ENCODE measurements at regions not wholly inside any gene's neighbourhood (a gene's known extent, or its start where the extent isn't known, plus 50 kb on each side); places are given as distances from the start of the nearest gene placed in this dataset.

GRCh38 chr12:23303821-23304220 is 645.6 kb downstream of the SOX5 start:
- H2AFZ ChIP-seq (ENCODE audit: low read depth, low read length), result no peak overlapping the region
- no peak overlapping the region for H3K4me2 ChIP-seq (ENCODE audit: low read length)
- H3K79me2 ChIP-seq (replicated peaks; ENCODE audit: insufficient read depth, low read length), result no peaks in the 10 kb centered on the region
- no peak overlapping the region for H3K4me3 ChIP-seq (ENCODE audit: low read length)
- H3K9ac ChIP-seq (ENCODE audit: low read length), result no peak overlapping the region
- no peaks in the 10 kb centered on the region for H3K36me3 ChIP-seq (ENCODE audit: insufficient read depth, low read length)
- no peaks in the 10 kb centered on the region for H3K9me3 ChIP-seq (ENCODE audit: low read length)
- H3K9me2 ChIP-seq (ENCODE audit: insufficient read depth, low read length), result no peaks in the 10 kb centered on the region
- no peaks in the 10 kb centered on the region for H3F3A ChIP-seq (ENCODE audit: insufficient read depth, low read length, poor library complexity, severe bottlenecking)
- no peaks in the 10 kb centered on the region for H3K27me3 ChIP-seq (ENCODE audit: insufficient read depth, low read depth, low read length)
- TF ChIP-seq EZH2 (IDR thresholded peaks at IDR 0.05; ENCODE audit: borderline replicate concordance, insufficient read depth, low read length, poor library complexity, severe bottlenecking) (no peak), EP300 (conservative IDR thresholded peaks at IDR 0.05; ENCODE audit: poor library complexity, severe bottlenecking) (no peak), RAD21 (conservative IDR thresholded peaks at IDR 0.05) (no peak), POLR2AphosphoS5 (IDR thresholded peaks at IDR 0.05) (no peak), TAF1 (IDR thresholded peaks at IDR 0.05; ENCODE audit: low read depth) (no peak), SMC3 (conservative IDR thresholded peaks at IDR 0.05; ENCODE audit: poor library complexity) (no peak), MXI1 (conservative IDR thresholded peaks at IDR 0.05; ENCODE audit: poor library complexity, severe bottlenecking) (no peak)
- TF ChIP-seq, protein P1, sequence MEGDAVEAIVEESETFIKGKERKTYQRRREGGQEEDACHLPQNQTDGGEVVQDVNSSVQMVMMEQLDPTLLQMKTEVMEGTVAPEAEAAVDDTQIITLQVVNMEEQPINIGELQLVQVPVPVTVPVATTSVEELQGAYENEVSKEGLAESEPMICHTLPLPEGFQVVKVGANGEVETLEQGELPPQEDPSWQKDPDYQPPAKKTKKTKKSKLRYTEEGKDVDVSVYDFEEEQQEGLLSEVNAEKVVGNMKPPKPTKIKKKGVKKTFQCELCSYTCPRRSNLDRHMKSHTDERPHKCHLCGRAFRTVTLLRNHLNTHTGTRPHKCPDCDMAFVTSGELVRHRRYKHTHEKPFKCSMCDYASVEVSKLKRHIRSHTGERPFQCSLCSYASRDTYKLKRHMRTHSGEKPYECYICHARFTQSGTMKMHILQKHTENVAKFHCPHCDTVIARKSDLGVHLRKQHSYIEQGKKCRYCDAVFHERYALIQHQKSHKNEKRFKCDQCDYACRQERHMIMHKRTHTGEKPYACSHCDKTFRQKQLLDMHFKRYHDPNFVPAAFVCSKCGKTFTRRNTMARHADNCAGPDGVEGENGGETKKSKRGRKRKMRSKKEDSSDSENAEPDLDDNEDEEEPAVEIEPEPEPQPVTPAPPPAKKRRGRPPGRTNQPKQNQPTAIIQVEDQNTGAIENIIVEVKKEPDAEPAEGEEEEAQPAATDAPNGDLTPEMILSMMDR (IDR thresholded peaks at IDR 0.05; ENCODE audit: poor library complexity, severe bottlenecking), result no peak
- TF ChIP-seq, protein P2, sequence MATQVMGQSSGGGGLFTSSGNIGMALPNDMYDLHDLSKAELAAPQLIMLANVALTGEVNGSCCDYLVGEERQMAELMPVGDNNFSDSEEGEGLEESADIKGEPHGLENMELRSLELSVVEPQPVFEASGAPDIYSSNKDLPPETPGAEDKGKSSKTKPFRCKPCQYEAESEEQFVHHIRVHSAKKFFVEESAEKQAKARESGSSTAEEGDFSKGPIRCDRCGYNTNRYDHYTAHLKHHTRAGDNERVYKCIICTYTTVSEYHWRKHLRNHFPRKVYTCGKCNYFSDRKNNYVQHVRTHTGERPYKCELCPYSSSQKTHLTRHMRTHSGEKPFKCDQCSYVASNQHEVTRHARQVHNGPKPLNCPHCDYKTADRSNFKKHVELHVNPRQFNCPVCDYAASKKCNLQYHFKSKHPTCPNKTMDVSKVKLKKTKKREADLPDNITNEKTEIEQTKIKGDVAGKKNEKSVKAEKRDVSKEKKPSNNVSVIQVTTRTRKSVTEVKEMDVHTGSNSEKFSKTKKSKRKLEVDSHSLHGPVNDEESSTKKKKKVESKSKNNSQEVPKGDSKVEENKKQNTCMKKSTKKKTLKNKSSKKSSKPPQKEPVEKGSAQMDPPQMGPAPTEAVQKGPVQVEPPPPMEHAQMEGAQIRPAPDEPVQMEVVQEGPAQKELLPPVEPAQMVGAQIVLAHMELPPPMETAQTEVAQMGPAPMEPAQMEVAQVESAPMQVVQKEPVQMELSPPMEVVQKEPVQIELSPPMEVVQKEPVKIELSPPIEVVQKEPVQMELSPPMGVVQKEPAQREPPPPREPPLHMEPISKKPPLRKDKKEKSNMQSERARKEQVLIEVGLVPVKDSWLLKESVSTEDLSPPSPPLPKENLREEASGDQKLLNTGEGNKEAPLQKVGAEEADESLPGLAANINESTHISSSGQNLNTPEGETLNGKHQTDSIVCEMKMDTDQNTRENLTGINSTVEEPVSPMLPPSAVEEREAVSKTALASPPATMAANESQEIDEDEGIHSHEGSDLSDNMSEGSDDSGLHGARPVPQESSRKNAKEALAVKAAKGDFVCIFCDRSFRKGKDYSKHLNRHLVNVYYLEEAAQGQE (IDR thresholded peaks at IDR 0.05; ENCODE audit: borderline replicate concordance), result no peak
- H4K20me1 ChIP-seq (ENCODE audit: insufficient read depth), result no peaks in the 10 kb centered on the region
- H3K27ac ChIP-seq (ENCODE audit: low read length), result no peak overlapping the region

GRCh38 chr12:23333938-23334337 is 615.5 kb downstream of the SOX5 start:
- Histone ChIP-seq H3K27me3 (ENCODE audit: insufficient read depth, low read depth, low read length) (no peaks in the 10 kb centered on the region), H3K9me2 (ENCODE audit: insufficient read depth, low read length) (no peaks in the 10 kb centered on the region), H3K9me3 (ENCODE audit: low read length) (no peaks in the 10 kb centered on the region), H3F3A (ENCODE audit: insufficient read depth, low read length, poor library complexity, severe bottlenecking) (no peaks in the 10 kb centered on the region), H3K79me2 (replicated peaks; ENCODE audit: insufficient read depth, low read length) (no peaks in the 10 kb centered on the region), H3K27ac (ENCODE audit: low read length) (no peak overlapping the region), H4K20me1 (ENCODE audit: insufficient read depth) (no peaks in the 10 kb centered on the region), H3K36me3 (ENCODE audit: insufficient read depth, low read length) (no peaks in the 10 kb centered on the region), H3K9ac (ENCODE audit: low read length) (no peak overlapping the region), H3K4me2 (ENCODE audit: low read length) (no peak overlapping the region), H3K4me3 (ENCODE audit: low read length) (no peak overlapping the region), H2AFZ (ENCODE audit: low read depth, low read length) (no peak overlapping the region)
- no peak for TF ChIP-seq MXI1 (conservative IDR thresholded peaks at IDR 0.05; ENCODE audit: poor library complexity, severe bottlenecking)
- TF ChIP-seq POLR2AphosphoS5 (IDR thresholded peaks at IDR 0.05), result no peak
- TF ChIP-seq, protein P1 (IDR thresholded peaks at IDR 0.05; ENCODE audit: poor library complexity, severe bottlenecking), result no peak
- TF ChIP-seq SMC3 (conservative IDR thresholded peaks at IDR 0.05; ENCODE audit: poor library complexity), result no peak
- no peak for TF ChIP-seq EP300 (conservative IDR thresholded peaks at IDR 0.05; ENCODE audit: poor library complexity, severe bottlenecking)
- TF ChIP-seq, protein P2 (IDR thresholded peaks at IDR 0.05; ENCODE audit: borderline replicate concordance), result no peak
- TF ChIP-seq EZH2 (IDR thresholded peaks at IDR 0.05; ENCODE audit: borderline replicate concordance, insufficient read depth, low read length, poor library complexity, severe bottlenecking), result no peak
- TF ChIP-seq RAD21 (conservative IDR thresholded peaks at IDR 0.05), result no peak
- TF ChIP-seq TAF1 (IDR thresholded peaks at IDR 0.05; ENCODE audit: low read depth), result no peak

Measured in neural cell (in vitro differentiated cells).